Trophoblast cell (in vitro differentiated cells and primary cell): ENCODE measurements at regions not wholly inside any gene's neighbourhood (a gene's known extent, or its start where the extent isn't known, plus 50 kb on each side); places are given as distances from the start of the nearest gene placed in this dataset.

Experiments
- DNase-seq, 2 donors: peaks; one replicate each; pipeline ENCODE4 v3.0.0-alpha.2; 2016
- H2AFZ ChIP-seq: 2 replicates; pipeline ENCODE4 v1.6.1; 2013; ENCODE audit warnings: low read length, moderate library complexity, mild to moderate bottlenecking; ENCODE audit not compliant: insufficient read depth, poor library complexity
- H2AK5ac ChIP-seq: 2 replicates; pipeline ENCODE4 v1.6.1; 2013; ENCODE audit warnings: mild to moderate bottlenecking, low read length
- H2BK120ac ChIP-seq: 2 replicates; pipeline ENCODE4 v1.6.1; 2013; ENCODE audit warnings: low read length, mild to moderate bottlenecking, moderate library complexity; ENCODE audit not compliant: insufficient read depth, poor library complexity
- H2BK12ac ChIP-seq: 2 replicates; pipeline ENCODE4 v1.6.1; 2013; ENCODE audit warnings: mild to moderate bottlenecking, low read length, moderate library complexity
- H2BK5ac ChIP-seq: 2 replicates; pipeline ENCODE4 v1.6.1; 2013; ENCODE audit warnings: low read length, low read depth, moderate library complexity, mild to moderate bottlenecking; ENCODE audit not compliant: poor library complexity
- H3K14ac ChIP-seq: 2 replicates; pipeline ENCODE4 v1.6.1; 2013; ENCODE audit warnings: mild to moderate bottlenecking, low read length
- H3K18ac ChIP-seq: 2 replicates; pipeline ENCODE4 v1.6.1; 2013; ENCODE audit warnings: mild to moderate bottlenecking, low read length
- H3K23ac ChIP-seq: 2 replicates; pipeline ENCODE4 v1.6.1; 2013; ENCODE audit warnings: low read length
- H3K27ac ChIP-seq: 2 replicates; pipeline ENCODE4 v1.5.1; 2013; ENCODE audit warnings: low read depth, mild to moderate bottlenecking, inconsistent platforms, low read length, moderate library complexity
- H3K27me3 ChIP-seq: 2 replicates; pipeline ENCODE4 v1.6.1; 2013; ENCODE audit warnings: inconsistent platforms, mild to moderate bottlenecking, low read length, moderate library complexity; ENCODE audit not compliant: insufficient read depth
- H3K36me3 ChIP-seq, 2 experiments: 1 replicate in 1 of 2; 2 replicates in 1 of 2; pipeline ENCODE4 v1.6.1; 2013; ENCODE audit warnings: low read length in 2 of 2, mild to moderate bottlenecking in 2 of 2, moderate library complexity in 1 of 2; ENCODE audit not compliant: insufficient read depth in 2 of 2, control insufficient read depth in 1 of 2
- H3K4ac ChIP-seq: 2 replicates; pipeline ENCODE4 v1.6.1; 2013; ENCODE audit warnings: low read depth, mild to moderate bottlenecking, low read length, moderate library complexity
- H3K4me1 ChIP-seq, 2 experiments: 1 replicate in 1 of 2; 2 replicates in 1 of 2; pipeline ENCODE4 v1.6.1; 2013; ENCODE audit warnings: low read length in 2 of 2, mild to moderate bottlenecking in 2 of 2, moderate library complexity in 1 of 2; ENCODE audit not compliant: insufficient read depth in 2 of 2, control insufficient read depth in 1 of 2
- H3K4me2 ChIP-seq: 2 replicates; pipeline ENCODE4 v1.6.1; 2013; ENCODE audit warnings: inconsistent platforms, mild to moderate bottlenecking, low read length, moderate library complexity
- H3K4me3 ChIP-seq: 2 replicates; pipeline ENCODE4 v1.5.1; 2013; ENCODE audit warnings: mild to moderate bottlenecking, low read depth, low read length, inconsistent platforms
- H3K79me1 ChIP-seq: one replicate; pipeline ENCODE4 v1.6.1; 2013; ENCODE audit warnings: low read length
- H3K79me2 ChIP-seq: 2 replicates; pipeline ENCODE4 v1.6.1; 2013; ENCODE audit warnings: low read length, mild to moderate bottlenecking; ENCODE audit not compliant: control insufficient read depth, insufficient read depth, poor library complexity
- H3K9ac ChIP-seq: 2 replicates; pipeline ENCODE4 v1.6.1; 2013; ENCODE audit warnings: mild to moderate bottlenecking, low read length
- H3K9me3 ChIP-seq: 2 replicates; pipeline ENCODE4 v1.6.1; 2013; ENCODE audit warnings: low read depth, mild to moderate bottlenecking, control low read depth, inconsistent platforms, low read length; ENCODE audit not compliant: insufficient read depth
- H4K12ac ChIP-seq: 2 replicates; pipeline ENCODE4 v1.6.1; 2013; ENCODE audit warnings: low read depth, mild to moderate bottlenecking, low read length, moderate library complexity
- H4K8ac ChIP-seq: 2 replicates; pipeline ENCODE4 v1.6.1; 2013; ENCODE audit warnings: low read depth, mild to moderate bottlenecking, low read length, moderate library complexity
- H4K91ac ChIP-seq: one replicate; pipeline ENCODE4 v1.6.1; 2013; ENCODE audit warnings: low read depth, mild to moderate bottlenecking, low read length, moderate library complexity
- WGBS: extraction: QIAGEN DNeasy Blood & Tissue Kit; methylation state at CpG from one replicate; pipeline ENCODE4 v1.1.7; 2013; ENCODE audit warnings: missing lambda C conversion rate; ENCODE audit not compliant: insufficient read length, insufficient coverage; ENCODE audit errors: extremely low coverage; 5-methylcytosine and 5-hydroxymethylcytosine counted together

DNA sequence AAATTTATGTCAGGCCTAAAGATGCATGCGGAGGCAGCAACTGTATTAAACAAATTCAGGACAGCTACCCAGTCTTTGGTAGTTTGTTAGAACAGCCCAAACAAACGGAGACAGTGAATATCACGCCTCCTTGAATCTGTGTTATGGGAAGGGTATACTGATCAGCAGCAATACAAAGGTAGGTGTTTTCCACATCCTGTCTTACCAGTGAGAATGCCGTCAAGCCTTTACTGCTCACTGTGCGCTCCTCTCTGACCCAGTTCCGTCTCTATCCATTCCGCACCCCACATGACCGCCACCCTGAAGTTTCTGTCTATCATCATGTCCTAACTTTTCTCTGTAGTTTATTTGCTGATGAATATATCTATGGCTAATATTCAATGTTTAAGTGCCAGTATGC, 473.3 kb downstream of the LPIN1 start:
- Histone ChIP-seq H3K79me1 (no peaks in the 10 kb centered on the region), H2AK5ac (no peak overlapping the region), H3K14ac (no peak overlapping the region), H3K27ac (no peak overlapping the region), H3K79me2 (no peaks in the 10 kb centered on the region), H3K4me2 (no peak overlapping the region), H2BK5ac (no peak overlapping the region), H3K4me1 (no peaks in the 10 kb centered on the region), H4K12ac (no peak overlapping the region), H2BK12ac (no peak overlapping the region), H4K91ac (no peak overlapping the region), H2AFZ (no peak overlapping the region), H4K8ac (no peak overlapping the region), H3K4ac (no peak overlapping the region), H3K36me3 (no peaks in the 10 kb centered on the region), H2BK120ac (no peak overlapping the region), H3K27me3 (no peaks in the 10 kb centered on the region), H3K9me3 (peaks cover 5% of the 10 kb centered on the region), H3K9ac (no peak overlapping the region), H3K4me3 (no peak overlapping the region), H3K18ac (no peak overlapping the region), H3K23ac (no peak overlapping the region)
- no CpG with 5 or more reads among the region's 8 CpGs for WGBS
- no peak for DNase-seq

DNA sequence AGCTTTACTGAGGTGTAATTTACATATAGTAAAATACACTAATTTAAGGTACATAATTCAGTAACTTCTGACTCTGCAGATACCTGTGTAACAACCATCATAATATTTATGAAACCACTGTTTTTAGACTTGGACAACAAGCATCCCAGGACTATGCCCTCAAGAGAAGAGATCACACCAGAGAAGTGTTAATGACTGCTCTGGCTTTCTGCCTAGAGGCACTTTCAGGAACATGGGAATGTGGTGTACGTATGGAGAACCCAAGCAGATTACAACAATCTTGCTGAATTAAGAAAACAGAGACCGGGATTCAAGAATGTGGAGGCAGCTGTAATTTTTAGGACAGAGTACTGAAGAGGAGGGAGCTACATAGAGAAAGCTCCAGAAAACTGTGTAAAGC, 475.2 kb downstream of the LPIN1 start:
- H3K27me3 ChIP-seq: no peaks in the 10 kb centered on the region
- no peaks in the 10 kb centered on the region for H3K79me2 ChIP-seq
- no CpG with 5 or more reads among the region's 2 CpGs for WGBS
- no peak overlapping the region for H3K4me2 ChIP-seq
- no peak overlapping the region for H4K91ac ChIP-seq
- no peak overlapping the region for H2AK5ac ChIP-seq
- H2BK12ac ChIP-seq: no peak overlapping the region
- no peak overlapping the region for H4K8ac ChIP-seq
- no peak overlapping the region for H2BK5ac ChIP-seq
- no peak overlapping the region for H3K4me3 ChIP-seq
- no peaks in the 10 kb centered on the region for H3K79me1 ChIP-seq
- H3K9me3 ChIP-seq: peaks cover 5% of the 10 kb centered on the region
- no peak overlapping the region for H4K12ac ChIP-seq
- H3K4me1 ChIP-seq: no peaks in the 10 kb centered on the region
- no peak overlapping the region for H3K14ac ChIP-seq
- H3K23ac ChIP-seq: no peak overlapping the region
- no peak for DNase-seq
- H3K36me3 ChIP-seq: no peaks in the 10 kb centered on the region
- no peak overlapping the region for H3K4ac ChIP-seq
- H2BK120ac ChIP-seq: no peak overlapping the region
- no peak overlapping the region for H2AFZ ChIP-seq
- H3K27ac ChIP-seq: no peak overlapping the region
- no peak overlapping the region for H3K18ac ChIP-seq
- no peak overlapping the region for H3K9ac ChIP-seq

DNA sequence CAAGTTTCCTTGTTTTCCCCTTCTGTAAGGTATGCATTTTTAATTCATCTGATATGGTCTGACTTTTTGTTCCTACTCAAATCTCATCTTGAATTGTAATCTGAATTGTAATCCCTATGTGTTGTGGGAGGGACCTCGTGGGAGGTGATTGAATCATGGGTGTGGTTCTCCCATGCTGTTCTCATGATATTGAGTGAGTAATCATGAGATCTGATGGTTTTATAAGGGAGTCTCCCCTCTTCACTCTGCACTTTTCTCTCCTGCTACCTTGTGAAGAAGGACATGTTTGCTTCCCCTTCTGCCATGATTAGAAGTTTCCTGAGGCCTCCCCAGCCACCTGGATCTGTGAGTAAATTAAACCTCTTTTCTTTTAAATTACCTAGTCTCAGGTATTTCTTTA, 476.1 kb downstream of the LPIN1 start:
- DNase-seq: no peak
- H3K4me2 ChIP-seq: no peak overlapping the region
- no peaks in the 10 kb centered on the region for H3K36me3 ChIP-seq
- no peak overlapping the region for H4K12ac ChIP-seq
- no peak overlapping the region for H3K9ac ChIP-seq
- H3K27me3 ChIP-seq: no peaks in the 10 kb centered on the region
- no peak overlapping the region for H2BK120ac ChIP-seq
- H3K23ac ChIP-seq: no peak overlapping the region
- no peak overlapping the region for H3K14ac ChIP-seq
- no peak overlapping the region for H2AK5ac ChIP-seq
- H3K4ac ChIP-seq: no peak overlapping the region
- no peak overlapping the region for H3K27ac ChIP-seq
- H3K79me1 ChIP-seq: no peaks in the 10 kb centered on the region
- no peaks in the 10 kb centered on the region for H3K4me1 ChIP-seq
- H3K79me2 ChIP-seq: no peaks in the 10 kb centered on the region
- H3K18ac ChIP-seq: no peak overlapping the region
- no peak overlapping the region for H4K8ac ChIP-seq
- no peak overlapping the region for H2AFZ ChIP-seq
- no peak overlapping the region for H2BK12ac ChIP-seq
- peaks cover 6% of the 10 kb centered on the region for H3K9me3 ChIP-seq
- WGBS: no CpG with 5 or more reads among the region's 1 CpG
- no peak overlapping the region for H3K4me3 ChIP-seq
- H4K91ac ChIP-seq: no peak overlapping the region
- H2BK5ac ChIP-seq: no peak overlapping the region

DNA sequence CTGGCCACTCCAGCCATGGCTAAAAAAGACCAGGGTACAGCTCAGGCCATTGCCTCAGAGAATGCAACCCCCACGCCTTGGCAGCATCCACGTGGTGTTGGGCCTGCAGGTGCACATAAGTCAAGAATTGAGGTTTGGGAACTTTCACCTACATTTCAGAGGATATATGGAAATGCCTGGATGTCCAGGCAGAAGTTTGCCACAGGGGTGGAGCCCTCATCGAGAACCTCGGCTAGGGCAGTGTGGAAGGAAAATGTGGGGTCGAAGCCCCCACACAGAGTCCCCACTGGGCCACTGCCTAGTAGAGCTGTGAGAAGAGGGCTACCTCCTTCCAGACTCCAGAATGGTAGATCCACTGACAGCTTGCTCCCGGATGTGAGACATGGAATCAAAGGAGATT, 477.3 kb downstream of the LPIN1 start:
- no peak overlapping the region for H3K27ac ChIP-seq
- H3K18ac ChIP-seq: no peak overlapping the region
- no CpG with 5 or more reads among the region's 6 CpGs for WGBS
- H3K9me3 ChIP-seq: peaks cover 6% of the 10 kb centered on the region
- no peak overlapping the region for H3K14ac ChIP-seq
- H2BK120ac ChIP-seq: no peak overlapping the region
- no peaks in the 10 kb centered on the region for H3K79me1 ChIP-seq
- no peak overlapping the region for H2AK5ac ChIP-seq
- no peaks in the 10 kb centered on the region for H3K27me3 ChIP-seq
- no peak for DNase-seq
- no peak overlapping the region for H3K4ac ChIP-seq
- H3K9ac ChIP-seq: no peak overlapping the region
- H4K91ac ChIP-seq: no peak overlapping the region
- H2BK12ac ChIP-seq: no peak overlapping the region
- H3K23ac ChIP-seq: no peak overlapping the region
- no peaks in the 10 kb centered on the region for H3K36me3 ChIP-seq
- H3K79me2 ChIP-seq: no peaks in the 10 kb centered on the region
- no peak overlapping the region for H4K8ac ChIP-seq
- H4K12ac ChIP-seq: no peak overlapping the region
- H3K4me2 ChIP-seq: no peak overlapping the region
- no peak overlapping the region for H3K4me3 ChIP-seq
- H3K4me1 ChIP-seq: no peaks in the 10 kb centered on the region
- no peak overlapping the region for H2BK5ac ChIP-seq
- H2AFZ ChIP-seq: no peak overlapping the region

DNA sequence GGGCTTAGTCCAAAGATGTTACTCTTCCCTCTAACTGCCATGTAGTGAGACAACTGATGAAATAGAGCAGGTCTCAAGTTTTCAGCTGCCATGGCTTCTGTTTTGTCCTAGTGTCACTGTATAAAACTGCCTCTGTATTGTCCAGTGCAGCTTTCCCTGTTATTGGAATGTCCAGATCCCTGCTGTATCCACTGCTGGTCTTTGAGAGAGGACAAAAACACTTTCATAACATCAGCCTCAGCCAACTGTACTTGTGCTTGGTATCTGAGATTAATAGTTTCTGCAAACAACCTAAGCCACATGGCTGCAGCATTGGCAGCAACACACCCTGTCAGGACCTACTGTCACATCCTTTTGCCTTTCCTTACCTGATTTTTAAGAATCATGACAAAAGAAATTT, 480.2 kb downstream of the LPIN1 start:
- H3K79me2 ChIP-seq: no peaks in the 10 kb centered on the region
- no peaks in the 10 kb centered on the region for H3K79me1 ChIP-seq
- DNase-seq: no peak
- H3K9me3 ChIP-seq: peaks cover 6% of the 10 kb centered on the region
- H3K4me3 ChIP-seq: no peak overlapping the region
- no peaks in the 10 kb centered on the region for H3K27me3 ChIP-seq
- H4K12ac ChIP-seq: no peak overlapping the region
- no peaks in the 10 kb centered on the region for H3K4me1 ChIP-seq
- H3K14ac ChIP-seq: no peak overlapping the region
- no peaks in the 10 kb centered on the region for H3K36me3 ChIP-seq
- H2AFZ ChIP-seq: no peak overlapping the region
- H2BK5ac ChIP-seq: no peak overlapping the region
- no peak overlapping the region for H2BK12ac ChIP-seq
- H2BK120ac ChIP-seq: no peak overlapping the region
- H3K9ac ChIP-seq: no peak overlapping the region
- no peak overlapping the region for H3K18ac ChIP-seq
- H3K4ac ChIP-seq: no peak overlapping the region
- H3K23ac ChIP-seq: no peak overlapping the region
- H2AK5ac ChIP-seq: no peak overlapping the region
- H4K8ac ChIP-seq: no peak overlapping the region
- H3K27ac ChIP-seq: no peak overlapping the region
- no peak overlapping the region for H3K4me2 ChIP-seq
- no peak overlapping the region for H4K91ac ChIP-seq
